ENCODE measurements at regions not wholly inside any gene's neighbourhood (a gene's known extent, or its start where the extent isn't known, plus 50 kb on each side); places are given as distances from the start of the nearest gene placed in this dataset.

DNA sequence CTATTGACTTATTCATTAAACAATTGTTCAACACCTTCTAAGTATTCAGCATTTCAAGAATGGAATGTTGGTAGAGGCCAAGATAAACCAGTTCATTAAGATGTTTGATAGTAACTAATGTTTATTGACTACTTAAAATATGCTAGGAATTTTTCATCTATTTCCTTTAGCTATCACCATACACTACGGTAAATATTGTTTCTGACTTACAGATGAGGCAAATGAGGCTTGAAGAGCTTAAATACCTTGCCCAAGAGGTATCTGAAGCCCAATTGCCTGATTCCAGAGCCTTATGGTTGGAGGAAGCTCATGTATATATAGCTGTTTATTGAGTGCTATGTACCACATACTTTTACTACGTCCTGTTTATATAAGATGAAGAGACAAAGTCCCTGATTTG, 286.2 kb downstream of the NDFIP2 start:
- no peak for TF ChIP-seq POLR2A (IDR thresholded peaks at IDR 0.05)
- TF ChIP-seq, protein P1, sequence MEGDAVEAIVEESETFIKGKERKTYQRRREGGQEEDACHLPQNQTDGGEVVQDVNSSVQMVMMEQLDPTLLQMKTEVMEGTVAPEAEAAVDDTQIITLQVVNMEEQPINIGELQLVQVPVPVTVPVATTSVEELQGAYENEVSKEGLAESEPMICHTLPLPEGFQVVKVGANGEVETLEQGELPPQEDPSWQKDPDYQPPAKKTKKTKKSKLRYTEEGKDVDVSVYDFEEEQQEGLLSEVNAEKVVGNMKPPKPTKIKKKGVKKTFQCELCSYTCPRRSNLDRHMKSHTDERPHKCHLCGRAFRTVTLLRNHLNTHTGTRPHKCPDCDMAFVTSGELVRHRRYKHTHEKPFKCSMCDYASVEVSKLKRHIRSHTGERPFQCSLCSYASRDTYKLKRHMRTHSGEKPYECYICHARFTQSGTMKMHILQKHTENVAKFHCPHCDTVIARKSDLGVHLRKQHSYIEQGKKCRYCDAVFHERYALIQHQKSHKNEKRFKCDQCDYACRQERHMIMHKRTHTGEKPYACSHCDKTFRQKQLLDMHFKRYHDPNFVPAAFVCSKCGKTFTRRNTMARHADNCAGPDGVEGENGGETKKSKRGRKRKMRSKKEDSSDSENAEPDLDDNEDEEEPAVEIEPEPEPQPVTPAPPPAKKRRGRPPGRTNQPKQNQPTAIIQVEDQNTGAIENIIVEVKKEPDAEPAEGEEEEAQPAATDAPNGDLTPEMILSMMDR (IDR thresholded peaks at IDR 0.05): no peak
